ENCODE measurements at regions not wholly inside any gene's neighbourhood (a gene's known extent, or its start where the extent isn't known, plus 50 kb on each side); places are given as distances from the start of the nearest gene placed in this dataset.

DNA sequence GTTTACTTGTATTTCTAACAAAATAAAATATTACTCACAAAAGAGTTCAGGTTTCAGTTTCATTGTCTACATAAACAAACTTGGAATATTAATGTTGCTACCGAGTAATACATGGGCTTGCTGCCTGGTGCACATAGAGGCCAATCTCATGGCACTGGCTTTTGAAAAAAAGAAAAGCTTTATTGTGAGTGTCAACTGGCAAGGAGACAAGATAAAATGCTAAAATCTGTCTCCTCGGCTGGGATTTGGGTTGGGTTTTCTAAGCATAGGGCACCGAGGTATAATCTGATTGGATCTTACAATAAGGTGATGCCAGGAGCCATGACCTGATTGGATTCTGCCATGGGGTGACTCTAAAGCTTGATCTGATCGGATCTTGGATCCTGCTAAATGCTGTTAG is 1519.9 kb upstream of the MIR17HG start:
- no peaks in the 10 kb centered on the region for H3K9me3 ChIP-seq (ENCODE audit: insufficient read depth, low read length)
- no peak for TF ChIP-seq YY1 (IDR thresholded peaks at IDR 0.05; ENCODE audit: insufficient read depth, insufficient read length)
- no peak for TF ChIP-seq SUZ12 (IDR thresholded peaks at IDR 0.05; ENCODE audit: extremely low read depth, insufficient read depth, insufficient read length)
- no peak for TF ChIP-seq ZNF274 (IDR thresholded peaks at IDR 0.05; ENCODE audit: low read depth, low read length)
- no peak for DNase-seq (ENCODE audit: low read depth, low spot score)
- no peak overlapping the region for H3K9ac ChIP-seq (ENCODE audit: insufficient read length, low read depth)
- no peaks in the 10 kb centered on the region for H3K27me3 ChIP-seq (ENCODE audit: insufficient read depth, insufficient read length)
- no peaks in the 10 kb centered on the region for H3K4me1 ChIP-seq (ENCODE audit: insufficient read depth, insufficient read length)
- no peaks in the 10 kb centered on the region for H3K36me3 ChIP-seq (ENCODE audit: insufficient read depth, insufficient read length, low read length)
- no peak overlapping the region for H3K4me3 ChIP-seq (ENCODE audit: insufficient read length, low read depth)

DNA sequence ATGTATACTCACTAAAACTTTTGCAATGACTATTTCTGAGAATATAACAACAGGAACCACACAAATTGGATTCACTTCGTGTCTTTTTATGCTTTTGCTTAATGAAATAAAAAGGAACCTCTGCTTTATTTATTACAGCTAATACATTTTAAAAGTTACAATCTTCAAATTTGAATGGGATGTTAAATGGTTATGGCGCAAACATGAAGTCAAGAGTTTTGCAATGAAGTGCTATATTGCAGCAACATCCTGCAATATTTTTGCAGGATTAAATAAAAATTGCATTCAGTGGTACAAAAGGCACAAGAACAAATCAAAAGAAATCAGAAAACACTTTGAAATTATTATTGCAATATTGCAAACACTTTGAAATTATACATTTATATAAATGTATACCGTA is 1519.0 kb upstream of the MIR17HG start:
- TF ChIP-seq YY1 (IDR thresholded peaks at IDR 0.05; ENCODE audit: insufficient read depth, insufficient read length) (no peak), SUZ12 (IDR thresholded peaks at IDR 0.05; ENCODE audit: extremely low read depth, insufficient read depth, insufficient read length) (no peak), ZNF274 (IDR thresholded peaks at IDR 0.05; ENCODE audit: low read depth, low read length) (no peak)
- H3K36me3 ChIP-seq (ENCODE audit: insufficient read depth, insufficient read length, low read length): no peaks in the 10 kb centered on the region
- no peak overlapping the region for H3K4me3 ChIP-seq (ENCODE audit: insufficient read length, low read depth)
- no peak for DNase-seq (ENCODE audit: low read depth, low spot score)
- H3K27me3 ChIP-seq (ENCODE audit: insufficient read depth, insufficient read length): no peaks in the 10 kb centered on the region
- no peaks in the 10 kb centered on the region for H3K4me1 ChIP-seq (ENCODE audit: insufficient read depth, insufficient read length)
- no peak overlapping the region for H3K9ac ChIP-seq (ENCODE audit: insufficient read length, low read depth)
- H3K9me3 ChIP-seq (ENCODE audit: insufficient read depth, low read length): no peaks in the 10 kb centered on the region

GRCh38 chr13:89831157-89831556 is 1516.3 kb upstream of the MIR17HG start:
- no peak for DNase-seq (ENCODE audit: low read depth, low spot score)
- TF ChIP-seq YY1 (IDR thresholded peaks at IDR 0.05; ENCODE audit: insufficient read depth, insufficient read length) (no peak), SUZ12 (IDR thresholded peaks at IDR 0.05; ENCODE audit: extremely low read depth, insufficient read depth, insufficient read length) (no peak), ZNF274 (IDR thresholded peaks at IDR 0.05; ENCODE audit: low read depth, low read length) (no peak)

DNA sequence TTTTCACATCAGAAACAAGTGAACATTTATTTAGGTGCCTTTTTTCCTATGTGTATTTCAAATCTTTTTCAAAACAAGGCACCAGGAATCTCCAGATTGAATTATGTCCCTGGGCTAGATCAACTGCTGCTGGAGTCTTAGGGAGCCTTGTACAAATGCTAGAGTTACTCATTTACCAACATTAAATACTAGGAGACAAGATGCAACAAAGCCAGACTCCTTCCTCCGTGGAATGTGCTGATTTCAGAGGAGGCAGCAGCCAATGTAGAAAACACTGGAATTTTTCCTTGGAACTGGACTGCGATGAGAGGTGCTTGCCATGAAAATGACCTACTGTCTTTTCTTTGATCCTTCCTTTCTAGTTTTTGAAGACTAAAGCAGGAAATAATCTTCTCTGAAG is 1514.7 kb upstream of the MIR17HG start:
- Histone ChIP-seq H3K4me3 (ENCODE audit: insufficient read length, low read depth) (no peak overlapping the region), H3K4me1 (ENCODE audit: insufficient read depth, insufficient read length) (no peaks in the 10 kb centered on the region), H3K9ac (ENCODE audit: insufficient read length, low read depth) (no peak overlapping the region), H3K36me3 (ENCODE audit: insufficient read depth, insufficient read length, low read length) (no peaks in the 10 kb centered on the region), H3K27me3 (ENCODE audit: insufficient read depth, insufficient read length) (no peaks in the 10 kb centered on the region), H3K9me3 (ENCODE audit: insufficient read depth, low read length) (no peaks in the 10 kb centered on the region)
- TF ChIP-seq SUZ12 (IDR thresholded peaks at IDR 0.05; ENCODE audit: extremely low read depth, insufficient read depth, insufficient read length): no peak
- no peak for TF ChIP-seq ZNF274 (IDR thresholded peaks at IDR 0.05; ENCODE audit: low read depth, low read length)
- no peak for TF ChIP-seq YY1 (IDR thresholded peaks at IDR 0.05; ENCODE audit: insufficient read depth, insufficient read length)
- no peak for DNase-seq (ENCODE audit: low read depth, low spot score)

More at GRCh38 chr13:89831157-89831556, 1516.3 kb upstream of the MIR17HG start:
- Histone ChIP-seq H3K27me3 (ENCODE audit: insufficient read depth, insufficient read length) (no peaks in the 10 kb centered on the region), H3K4me3 (ENCODE audit: insufficient read length, low read depth) (no peak overlapping the region), H3K9me3 (ENCODE audit: insufficient read depth, low read length) (no peaks in the 10 kb centered on the region), H3K9ac (ENCODE audit: insufficient read length, low read depth) (no peak overlapping the region), H3K36me3 (ENCODE audit: insufficient read depth, insufficient read length, low read length) (no peaks in the 10 kb centered on the region), H3K4me1 (ENCODE audit: insufficient read depth, insufficient read length) (no peaks in the 10 kb centered on the region)

DNA sequence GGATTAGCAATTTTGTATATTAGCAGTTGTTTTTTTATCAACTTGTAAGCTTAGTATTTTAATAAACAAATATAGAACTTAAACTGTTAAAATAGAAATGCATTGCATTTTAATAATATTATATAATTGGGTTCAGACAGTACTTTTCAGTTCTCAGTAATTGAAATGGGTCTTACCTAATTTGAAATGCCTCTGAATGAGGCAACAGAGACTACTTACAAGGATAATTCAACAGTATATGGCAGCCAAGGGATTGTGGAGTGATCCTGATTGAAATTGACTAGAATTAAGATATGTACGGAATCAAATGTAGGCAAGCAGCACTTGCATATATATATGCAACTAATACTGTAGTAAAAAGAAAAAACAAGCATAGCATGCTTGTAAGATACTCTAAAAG is 1503.9 kb upstream of the MIR17HG start:
- TF ChIP-seq SUZ12 (IDR thresholded peaks at IDR 0.05; ENCODE audit: extremely low read depth, insufficient read depth, insufficient read length) (no peak), ZNF274 (IDR thresholded peaks at IDR 0.05; ENCODE audit: low read depth, low read length) (no peak), YY1 (IDR thresholded peaks at IDR 0.05; ENCODE audit: insufficient read depth, insufficient read length) (no peak)
- Histone ChIP-seq H3K9me3 (ENCODE audit: insufficient read depth, low read length) (no peaks in the 10 kb centered on the region), H3K9ac (ENCODE audit: insufficient read length, low read depth) (no peak overlapping the region), H3K27me3 (ENCODE audit: insufficient read depth, insufficient read length) (no peaks in the 10 kb centered on the region), H3K4me3 (ENCODE audit: insufficient read length, low read depth) (no peak overlapping the region), H3K4me1 (ENCODE audit: insufficient read depth, insufficient read length) (no peaks in the 10 kb centered on the region), H3K36me3 (ENCODE audit: insufficient read depth, insufficient read length, low read length) (no peaks in the 10 kb centered on the region)
- DNase-seq (ENCODE audit: low read depth, low spot score): no peak

DNA sequence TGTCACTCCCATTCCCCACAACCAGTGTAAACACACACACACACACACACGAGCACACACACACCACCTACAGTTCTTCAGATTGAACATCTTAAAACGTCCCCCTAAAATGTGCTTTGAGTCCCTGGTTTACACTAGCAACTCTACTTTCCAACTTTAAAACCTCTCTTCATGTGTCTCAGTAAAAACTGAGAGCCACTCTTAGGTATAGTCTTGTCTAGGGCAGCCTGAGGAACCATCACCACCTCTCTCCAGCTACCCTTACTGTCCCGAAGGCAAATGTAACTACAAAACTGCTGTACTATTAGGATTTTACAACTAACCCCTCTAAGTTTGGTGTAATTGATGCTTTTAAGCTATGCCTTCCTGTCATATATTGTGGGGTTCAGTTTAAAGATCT is 1501.6 kb upstream of the MIR17HG start:
- no peaks in the 10 kb centered on the region for H3K4me1 ChIP-seq (ENCODE audit: insufficient read depth, insufficient read length)
- no peaks in the 10 kb centered on the region for H3K27me3 ChIP-seq (ENCODE audit: insufficient read depth, insufficient read length)
- H3K9ac ChIP-seq (ENCODE audit: insufficient read length, low read depth): no peak overlapping the region
- no peaks in the 10 kb centered on the region for H3K9me3 ChIP-seq (ENCODE audit: insufficient read depth, low read length)
- H3K4me3 ChIP-seq (ENCODE audit: insufficient read length, low read depth): no peak overlapping the region
- DNase-seq (ENCODE audit: low read depth, low spot score): no peak
- H3K36me3 ChIP-seq (ENCODE audit: insufficient read depth, insufficient read length, low read length): no peaks in the 10 kb centered on the region
- TF ChIP-seq SUZ12 (IDR thresholded peaks at IDR 0.05; ENCODE audit: extremely low read depth, insufficient read depth, insufficient read length) (no peak), ZNF274 (IDR thresholded peaks at IDR 0.05; ENCODE audit: low read depth, low read length) (no peak), YY1 (IDR thresholded peaks at IDR 0.05; ENCODE audit: insufficient read depth, insufficient read length) (no peak)

DNA sequence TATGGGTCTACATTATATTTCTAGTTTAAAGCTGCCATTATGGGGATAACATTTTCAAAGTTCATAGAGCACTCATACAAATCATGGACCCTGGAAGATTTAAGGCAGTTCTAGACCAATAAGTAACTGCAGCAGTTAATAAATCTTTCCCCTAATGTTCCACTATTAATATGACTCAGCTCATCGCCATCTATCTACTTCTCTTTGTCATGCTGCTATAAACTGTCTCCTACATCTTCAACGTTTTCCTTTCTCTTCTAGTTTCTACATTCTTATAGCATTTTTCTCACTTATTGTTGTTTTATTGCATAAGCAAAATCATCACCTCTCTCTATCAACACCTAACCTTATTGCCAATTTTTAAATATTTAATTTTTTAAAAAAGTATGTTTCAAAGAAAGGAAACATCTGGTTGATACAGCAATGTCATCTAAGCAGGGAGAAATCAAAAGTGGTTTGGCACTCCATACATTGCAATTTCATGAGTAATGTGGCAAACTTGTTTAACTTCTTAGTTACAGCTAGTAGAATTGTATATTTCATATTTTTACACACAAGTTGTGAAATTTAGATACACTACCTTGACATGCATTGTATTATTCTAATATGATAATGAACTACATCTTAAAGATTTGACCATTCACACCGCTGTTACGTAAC is 1500.4 kb upstream of the MIR17HG start:
- TF ChIP-seq YY1 (IDR thresholded peaks at IDR 0.05; ENCODE audit: insufficient read depth, insufficient read length) (no peak), SUZ12 (IDR thresholded peaks at IDR 0.05; ENCODE audit: extremely low read depth, insufficient read depth, insufficient read length) (no peak), ZNF274 (IDR thresholded peaks at IDR 0.05; ENCODE audit: low read depth, low read length) (no peak)
- no peak overlapping the region for H3K4me3 ChIP-seq (ENCODE audit: insufficient read length, low read depth)

More for the DNA sequence above, 1500.4 kb upstream of the MIR17HG start:
- Histone ChIP-seq H3K4me1 (ENCODE audit: insufficient read depth, insufficient read length) (no peaks in the 10 kb centered on the region), H3K9me3 (ENCODE audit: insufficient read depth, low read length) (no peaks in the 10 kb centered on the region), H3K27me3 (ENCODE audit: insufficient read depth, insufficient read length) (no peaks in the 10 kb centered on the region), H3K36me3 (ENCODE audit: insufficient read depth, insufficient read length, low read length) (no peaks in the 10 kb centered on the region), H3K9ac (ENCODE audit: insufficient read length, low read depth) (no peak overlapping the region)
- DNase-seq (ENCODE audit: low read depth, low spot score): no peak
